ENCODE measurements at regions not wholly inside any gene's neighbourhood (a gene's known extent, or its start where the extent isn't known, plus 50 kb on each side); places are given as distances from the start of the nearest gene placed in this dataset.
"Not testable (repeated sequence)": the region's sequence is repeated elsewhere in the genome, so short reads cannot be mapped to it uniquely, and the experiment has no call there.

- H3K27ac ChIP-seq (ENCODE audit: poor library complexity, severe bottlenecking): no peak overlapping the region
- H3K9me3 ChIP-seq (ENCODE audit: severe bottlenecking): no peaks in the 10 kb centered on the region
- no peaks in the 10 kb centered on the region for H3K27me3 ChIP-seq (ENCODE audit: insufficient read depth, poor library complexity, severe bottlenecking)
- no peaks in the 10 kb centered on the region for H3K4me1 ChIP-seq (ENCODE audit: insufficient read depth, poor library complexity, severe bottlenecking)
- H3K36me3 ChIP-seq (ENCODE audit: low read depth): no peaks in the 10 kb centered on the region
- ATAC-seq (ENCODE audit: low read depth) (no peak), DNase-seq (ENCODE audit: low spot score) (no peak)
- no peak overlapping the region for H3K4me3 ChIP-seq (ENCODE audit: severe bottlenecking)
- TF ChIP-seq, protein P1, sequence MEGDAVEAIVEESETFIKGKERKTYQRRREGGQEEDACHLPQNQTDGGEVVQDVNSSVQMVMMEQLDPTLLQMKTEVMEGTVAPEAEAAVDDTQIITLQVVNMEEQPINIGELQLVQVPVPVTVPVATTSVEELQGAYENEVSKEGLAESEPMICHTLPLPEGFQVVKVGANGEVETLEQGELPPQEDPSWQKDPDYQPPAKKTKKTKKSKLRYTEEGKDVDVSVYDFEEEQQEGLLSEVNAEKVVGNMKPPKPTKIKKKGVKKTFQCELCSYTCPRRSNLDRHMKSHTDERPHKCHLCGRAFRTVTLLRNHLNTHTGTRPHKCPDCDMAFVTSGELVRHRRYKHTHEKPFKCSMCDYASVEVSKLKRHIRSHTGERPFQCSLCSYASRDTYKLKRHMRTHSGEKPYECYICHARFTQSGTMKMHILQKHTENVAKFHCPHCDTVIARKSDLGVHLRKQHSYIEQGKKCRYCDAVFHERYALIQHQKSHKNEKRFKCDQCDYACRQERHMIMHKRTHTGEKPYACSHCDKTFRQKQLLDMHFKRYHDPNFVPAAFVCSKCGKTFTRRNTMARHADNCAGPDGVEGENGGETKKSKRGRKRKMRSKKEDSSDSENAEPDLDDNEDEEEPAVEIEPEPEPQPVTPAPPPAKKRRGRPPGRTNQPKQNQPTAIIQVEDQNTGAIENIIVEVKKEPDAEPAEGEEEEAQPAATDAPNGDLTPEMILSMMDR (IDR thresholded peaks at IDR 0.05; ENCODE audit: poor library complexity, severe bottlenecking): no peak
Measured at GRCh38 chr1:172941945-172942344, 108.8 kb downstream of the TNFSF18 start.

DNA sequence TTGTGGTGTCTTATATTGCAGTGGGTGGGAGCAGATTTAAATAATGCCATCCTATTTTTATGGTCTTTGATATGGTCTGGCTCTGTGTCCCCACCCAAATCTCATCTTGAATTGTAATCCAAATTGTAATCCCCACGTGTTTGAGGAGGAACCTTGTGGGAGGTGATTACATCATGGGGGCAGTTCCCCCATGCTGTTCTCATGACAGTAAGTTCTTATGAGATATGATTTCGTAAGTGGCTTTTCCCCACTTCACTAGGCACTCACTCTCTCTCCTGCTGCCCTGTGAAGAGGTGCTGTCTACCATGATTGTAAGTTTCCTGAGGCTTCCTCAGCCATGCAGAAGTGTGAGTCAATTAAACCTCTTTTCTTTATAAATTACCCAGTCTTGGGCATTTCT, 107.6 kb downstream of the TNFSF18 start:
- not testable (repeated sequence) for DNase-seq (ENCODE audit: low spot score); H3K36me3 ChIP-seq (ENCODE audit: low read depth); H3K4me3 ChIP-seq (ENCODE audit: severe bottlenecking); H3K27ac ChIP-seq (ENCODE audit: poor library complexity, severe bottlenecking); H3K4me1 ChIP-seq (ENCODE audit: insufficient read depth, poor library complexity, severe bottlenecking); ATAC-seq (ENCODE audit: low read depth); H3K9me3 ChIP-seq (ENCODE audit: severe bottlenecking); H3K27me3 ChIP-seq (ENCODE audit: insufficient read depth, poor library complexity, severe bottlenecking)

- ATAC-seq (ENCODE audit: low read depth) (no peak), DNase-seq (ENCODE audit: low spot score) (no peak)
- Histone ChIP-seq H3K36me3 (ENCODE audit: low read depth) (no peaks in the 10 kb centered on the region), H3K4me1 (ENCODE audit: insufficient read depth, poor library complexity, severe bottlenecking) (peaks cover 7% of the 10 kb centered on the region), H3K27me3 (ENCODE audit: insufficient read depth, poor library complexity, severe bottlenecking) (no peaks in the 10 kb centered on the region), H3K9me3 (ENCODE audit: severe bottlenecking) (no peaks in the 10 kb centered on the region), H3K27ac (ENCODE audit: poor library complexity, severe bottlenecking) (no peak overlapping the region), H3K4me3 (ENCODE audit: severe bottlenecking) (no peak overlapping the region)
- TF ChIP-seq, protein P1 (IDR thresholded peaks at IDR 0.05; ENCODE audit: poor library complexity, severe bottlenecking): no peak
Measured at GRCh38 chr1:172944931-172945330, 105.8 kb downstream of the TNFSF18 start.

- Histone ChIP-seq H3K9me3 (ENCODE audit: severe bottlenecking) (no peaks in the 10 kb centered on the region), H3K4me1 (ENCODE audit: insufficient read depth, poor library complexity, severe bottlenecking) (peaks cover 11% of the 10 kb centered on the region), H3K27ac (ENCODE audit: poor library complexity, severe bottlenecking) (no peak overlapping the region), H3K27me3 (ENCODE audit: insufficient read depth, poor library complexity, severe bottlenecking) (no peaks in the 10 kb centered on the region), H3K36me3 (ENCODE audit: low read depth) (no peaks in the 10 kb centered on the region), H3K4me3 (ENCODE audit: severe bottlenecking) (no peak overlapping the region)
- TF ChIP-seq, protein P1 (IDR thresholded peaks at IDR 0.05; ENCODE audit: poor library complexity, severe bottlenecking): no peak
- ATAC-seq (ENCODE audit: low read depth): no peak
- DNase-seq (ENCODE audit: low spot score): no peak
Measured at GRCh38 chr1:172946814-172947507, 103.8 kb downstream of the TNFSF18 start.

DNA sequence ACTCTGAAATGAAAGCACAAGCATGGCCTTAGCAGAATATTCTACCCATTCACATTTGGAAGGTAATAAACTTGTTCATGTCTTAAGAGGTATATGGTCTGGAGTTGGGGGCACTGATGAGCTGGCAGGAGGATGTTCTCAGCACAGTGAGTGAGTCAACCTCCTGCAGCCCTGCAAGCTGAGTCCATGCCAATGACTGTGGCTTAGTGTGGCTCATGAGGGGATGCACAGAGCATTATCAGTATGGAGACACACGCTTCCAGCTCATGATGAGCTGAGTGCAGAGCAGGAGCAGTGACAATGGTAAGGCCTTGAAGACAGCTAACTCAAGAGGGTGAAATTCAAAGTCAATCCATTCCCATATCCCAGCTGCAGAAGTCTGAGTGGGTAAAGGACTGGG, 102.3 kb downstream of the TNFSF18 start:
- no peaks in the 10 kb centered on the region for H3K9me3 ChIP-seq (ENCODE audit: severe bottlenecking)
- H3K36me3 ChIP-seq (ENCODE audit: low read depth): no peaks in the 10 kb centered on the region
- DNase-seq (ENCODE audit: low spot score) (no peak), ATAC-seq (ENCODE audit: low read depth) (peak; percentile 98)
- H3K4me1 ChIP-seq (ENCODE audit: insufficient read depth, poor library complexity, severe bottlenecking): peaks cover 13% of the 10 kb centered on the region
- no peak overlapping the region for H3K27ac ChIP-seq (ENCODE audit: poor library complexity, severe bottlenecking)
- no peaks in the 10 kb centered on the region for H3K27me3 ChIP-seq (ENCODE audit: insufficient read depth, poor library complexity, severe bottlenecking)
- TF ChIP-seq, protein P1 (IDR thresholded peaks at IDR 0.05; ENCODE audit: poor library complexity, severe bottlenecking): no peak
- no peak overlapping the region for H3K4me3 ChIP-seq (ENCODE audit: severe bottlenecking)
